NCI-H1436 (cell line): ENCODE measurements at regions not wholly inside any gene's neighbourhood (a gene's known extent, or its start where the extent isn't known, plus 50 kb on each side); places are given as distances from the start of the nearest gene placed in this dataset.
"Not testable (repeated sequence)": the region's sequence is repeated elsewhere in the genome, so short reads cannot be mapped to it uniquely, and the experiment has no call there.

ENCODE experiments used
- DNase-seq: peaks from one replicate; lab custom pipeline; 2025; lab: John Stamatoyannopoulos, UW

- DNase-seq: no peak
These were observed 209.2 kb upstream of the SEMA3C start for GRCh38 chr7:81128011-81128410.

- DNase-seq: peak; percentile 66
These were observed 202.0 kb upstream of the SEMA3C start for GRCh38 chr7:81120803-81121202.

- no peak for DNase-seq
These were observed 201.3 kb upstream of the SEMA3C start for GRCh38 chr7:81120111-81120510.

- DNase-seq: no peak
These were observed 195.8 kb upstream of the SEMA3C start for GRCh38 chr7:81114633-81115032.

- DNase-seq: no peak
These were observed 193.9 kb upstream of the SEMA3C start for GRCh38 chr7:81112731-81113130.

- no peak for DNase-seq
These were observed 193.1 kb upstream of the SEMA3C start for GRCh38 chr7:81111781-81112540.

GRCh38 chr7:81111358-81111757, 192.5 kb upstream of the SEMA3C start:
- no peak for DNase-seq

GRCh38 chr7:81110673-81111072, 191.8 kb upstream of the SEMA3C start:
- no peak for DNase-seq

GRCh38 chr7:81098213-81098612, 179.4 kb upstream of the SEMA3C start:
- DNase-seq: no peak

GRCh38 chr7:81094952-81095351, 176.1 kb upstream of the SEMA3C start:
- DNase-seq: no peak

GRCh38 chr7:81081616-81082015, 162.8 kb upstream of the SEMA3C start:
- no peak for DNase-seq

- DNase-seq: no peak
These were observed 161.7 kb upstream of the SEMA3C start for GRCh38 chr7:81080553-81080952.

GRCh38 chr7:81079746-81080145, 160.9 kb upstream of the SEMA3C start:
- DNase-seq: no peak

- DNase-seq: no peak
These were observed 156.3 kb upstream of the SEMA3C start for GRCh38 chr7:81075150-81075549.

- DNase-seq: no peak
These were observed 155.6 kb upstream of the SEMA3C start for GRCh38 chr7:81074406-81074805.

- no peak for DNase-seq
These were observed 155.0 kb upstream of the SEMA3C start for GRCh38 chr7:81073931-81074251.

GRCh38 chr7:81070956-81071355, 152.1 kb upstream of the SEMA3C start:
- no peak for DNase-seq

GRCh38 chr7:81066797-81067196, 147.9 kb upstream of the SEMA3C start:
- DNase-seq: no peak

- DNase-seq: no peak
These were observed 145.6 kb upstream of the SEMA3C start for GRCh38 chr7:81064426-81064825.

- no peak for DNase-seq
These were observed 143.9 kb upstream of the SEMA3C start for GRCh38 chr7:81062755-81063154.

- not testable (repeated sequence) for DNase-seq
These were observed 138.6 kb upstream of the SEMA3C start for GRCh38 chr7:81057469-81057868.

- no peak for DNase-seq
These were observed 134.8 kb upstream of the SEMA3C start for GRCh38 chr7:81053623-81054022.

GRCh38 chr7:81051811-81052413, 133.1 kb upstream of the SEMA3C start:
- DNase-seq: no peak

- DNase-seq: no peak
These were observed 126.7 kb upstream of the SEMA3C start for GRCh38 chr7:81045491-81046030.
